DOHH2 (cell line): ENCODE measurements at regions not wholly inside any gene's neighbourhood (a gene's known extent, or its start where the extent isn't known, plus 50 kb on each side); places are given as distances from the start of the nearest gene placed in this dataset.
"Not testable (repeated sequence)": the region's sequence is repeated elsewhere in the genome, so short reads cannot be mapped to it uniquely, and the experiment has no call there.

Source experiments
- CTCF ChIP-seq: fragments of 200-600 bp; sonication (generic); IDR thresholded peaks from one replicate; pipeline ENCODE4 v1.5.1; 2014; ENCODE audit warnings: antibody characterized with exemption, mild to moderate bottlenecking, low read depth, low read length; ENCODE audit not compliant: poor library complexity, severe bottlenecking
- EZH2phosphoT487 ChIP-seq: fragments of 200-600 bp; sonication (generic); IDR thresholded peaks from 2 replicates; pipeline ENCODE4 v1.6.1; 2017; ENCODE audit warnings: borderline replicate concordance, mild to moderate bottlenecking, antibody characterized with exemption, low read length, moderate library complexity, mixed read lengths

GRCh38 chr16:34085038-34085437 is 625.6 kb downstream of the TP53TG3F start:
- not testable (repeated sequence) for TF ChIP-seq CTCF, EZH2phosphoT487
